Ovary (tissue), 3 donors: ENCODE measurements at regions not wholly inside any gene's neighbourhood (a gene's known extent, or its start where the extent isn't known, plus 50 kb on each side); places are given as distances from the start of the nearest gene placed in this dataset.

Experiments
- EP300 ChIP-seq: sonication (generic); formaldehyde crosslinking; IDR thresholded peaks from one replicate; pipeline ENCODE4 v1.6.1; 2017; ENCODE audit warnings: antibody characterized with exemption
- POLR2A ChIP-seq: fragments of 450-650 bp; IDR thresholded peaks from one replicate; pipeline ENCODE4 v1.6.1; 2017; ENCODE audit warnings: antibody characterized with exemption, mild to moderate bottlenecking, moderate library complexity
- TF ChIP-seq, protein P1 (sequence below), 3 donors: fragments of 450-650 bp in 2 of 3; fragments of 200-600 bp in 1 of 3; IDR thresholded peaks; one replicate each; pipeline versions ENCODE4 v1.5.1 to v1.8.0; 2016 to 2022; ENCODE audit warnings: antibody characterized with exemption in 3 of 3, mild to moderate bottlenecking in 1 of 3
- donor health status: DM: no; HTN: no; CAD: no.

- TF ChIP-seq, protein P1, sequence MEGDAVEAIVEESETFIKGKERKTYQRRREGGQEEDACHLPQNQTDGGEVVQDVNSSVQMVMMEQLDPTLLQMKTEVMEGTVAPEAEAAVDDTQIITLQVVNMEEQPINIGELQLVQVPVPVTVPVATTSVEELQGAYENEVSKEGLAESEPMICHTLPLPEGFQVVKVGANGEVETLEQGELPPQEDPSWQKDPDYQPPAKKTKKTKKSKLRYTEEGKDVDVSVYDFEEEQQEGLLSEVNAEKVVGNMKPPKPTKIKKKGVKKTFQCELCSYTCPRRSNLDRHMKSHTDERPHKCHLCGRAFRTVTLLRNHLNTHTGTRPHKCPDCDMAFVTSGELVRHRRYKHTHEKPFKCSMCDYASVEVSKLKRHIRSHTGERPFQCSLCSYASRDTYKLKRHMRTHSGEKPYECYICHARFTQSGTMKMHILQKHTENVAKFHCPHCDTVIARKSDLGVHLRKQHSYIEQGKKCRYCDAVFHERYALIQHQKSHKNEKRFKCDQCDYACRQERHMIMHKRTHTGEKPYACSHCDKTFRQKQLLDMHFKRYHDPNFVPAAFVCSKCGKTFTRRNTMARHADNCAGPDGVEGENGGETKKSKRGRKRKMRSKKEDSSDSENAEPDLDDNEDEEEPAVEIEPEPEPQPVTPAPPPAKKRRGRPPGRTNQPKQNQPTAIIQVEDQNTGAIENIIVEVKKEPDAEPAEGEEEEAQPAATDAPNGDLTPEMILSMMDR (IDR thresholded peaks at IDR 0.05) = no peak
- TF ChIP-seq EP300 (no peak), POLR2A (no peak)
These were observed 63.8 kb upstream of the CAPRIN2 start for GRCh38 chr12:30818562-30818961.
